NCI-H524 treated with DMSO at 0.1 percent for 48 hours (cell line): ENCODE measurements at regions not wholly inside any gene's neighbourhood (a gene's known extent, or its start where the extent isn't known, plus 50 kb on each side); places are given as distances from the start of the nearest gene placed in this dataset.
"Not testable (repeated sequence)": the region's sequence is repeated elsewhere in the genome, so short reads cannot be mapped to it uniquely, and the experiment has no call there.

ENCODE experiments used
- DNase-seq: peaks from one replicate; lab custom pipeline; 2025; lab: John Stamatoyannopoulos, UW

DNA sequence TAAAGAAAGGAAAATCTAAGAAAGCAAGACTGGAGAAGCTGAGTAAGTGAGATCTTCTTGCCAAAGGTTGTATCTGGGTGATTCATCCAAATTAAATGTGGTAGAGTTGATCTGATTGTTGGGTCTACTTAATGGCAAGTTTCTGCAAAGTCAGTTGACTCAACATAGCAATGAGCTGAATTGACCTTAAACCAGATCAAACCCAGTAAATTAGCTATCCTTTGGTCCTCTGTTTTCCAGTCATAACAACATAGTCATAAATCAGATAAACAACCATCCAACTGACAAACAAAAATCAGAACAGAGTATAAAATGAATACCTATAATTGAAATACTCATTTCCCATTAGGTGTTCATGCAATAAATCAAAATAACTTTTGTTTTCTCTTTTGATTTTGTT is 142.6 kb upstream of the CFAP20DC start:
- no peak for DNase-seq

DNA sequence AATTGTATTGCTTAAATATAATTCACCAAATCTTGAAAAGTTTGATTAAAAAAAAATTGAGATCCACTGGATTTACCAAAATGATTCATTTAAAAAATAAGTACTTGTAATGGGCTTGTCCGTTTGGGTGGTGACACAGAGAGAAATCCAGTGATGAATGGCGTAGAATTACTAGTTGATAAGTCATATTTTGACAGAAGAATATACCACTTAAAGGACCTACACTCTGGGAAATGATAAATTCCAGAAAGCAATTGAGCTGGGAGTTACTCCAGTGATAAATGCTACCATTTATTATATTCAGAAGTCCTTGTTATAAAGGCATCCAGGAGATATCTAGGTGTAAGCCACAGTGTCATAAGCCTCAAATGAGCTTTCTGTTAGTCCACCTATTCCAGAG is 141.8 kb upstream of the CFAP20DC start:
- no peak for DNase-seq

DNA sequence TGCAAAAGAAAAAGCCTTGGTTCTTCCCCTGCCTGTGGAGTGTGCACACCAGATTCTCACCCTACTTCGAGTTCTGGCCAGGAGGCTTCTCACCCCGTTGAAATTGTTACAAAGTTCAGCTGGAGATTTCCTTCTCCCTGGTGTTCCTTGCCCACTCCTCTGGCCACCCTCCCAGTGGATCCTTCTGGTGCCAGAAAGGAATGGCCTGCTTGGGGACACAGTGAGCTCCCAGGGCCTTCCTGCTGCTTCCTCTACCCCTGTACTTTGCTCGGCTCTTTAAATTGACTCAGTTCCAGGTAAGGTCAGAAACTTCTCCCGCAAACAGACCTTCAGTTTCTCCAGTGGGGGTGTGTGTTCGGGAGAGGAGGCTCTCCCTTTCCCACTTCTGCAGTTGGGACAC is 140.1 kb upstream of the CFAP20DC start:
- no peak for DNase-seq

DNA sequence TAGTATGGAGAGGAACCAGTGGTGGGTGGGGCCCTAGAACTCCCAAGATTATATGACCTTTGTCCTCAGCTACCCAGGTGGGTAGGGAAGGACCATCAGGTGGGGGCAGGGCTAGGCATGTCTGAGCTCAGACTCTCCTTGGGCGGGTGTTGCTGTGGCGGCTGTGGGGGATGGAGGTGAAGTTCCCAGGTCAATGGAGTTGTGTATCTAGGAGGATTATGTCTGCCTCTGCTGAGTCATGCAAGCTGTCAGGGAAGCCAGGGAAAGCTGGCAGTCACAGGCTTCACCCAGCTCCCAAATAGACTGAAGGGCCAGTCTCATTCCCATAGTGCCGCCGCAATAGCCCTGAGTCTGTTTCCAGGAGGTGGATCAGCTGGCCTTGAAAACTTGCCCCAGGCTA is 139.7 kb upstream of the CFAP20DC start:
- DNase-seq: no peak

DNA sequence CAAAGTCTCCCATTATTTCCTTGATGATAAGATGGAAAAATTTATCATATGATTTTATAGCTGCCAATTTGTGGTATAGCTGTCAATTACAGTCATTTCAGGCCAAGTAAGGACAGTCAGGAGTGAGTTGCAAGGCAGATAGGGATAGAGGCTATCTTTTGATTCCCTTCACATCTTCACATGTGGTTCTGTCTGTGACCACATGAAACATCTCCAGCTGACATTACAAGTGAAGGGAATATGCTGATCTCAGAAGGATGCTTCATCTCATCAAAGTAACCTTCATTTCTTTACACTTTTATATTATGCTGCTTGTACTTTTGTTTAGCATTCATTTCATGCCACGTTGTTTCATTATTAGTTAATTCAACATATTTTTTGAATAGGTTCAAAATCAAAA is 136.9 kb upstream of the CFAP20DC start:
- DNase-seq: no peak

DNA sequence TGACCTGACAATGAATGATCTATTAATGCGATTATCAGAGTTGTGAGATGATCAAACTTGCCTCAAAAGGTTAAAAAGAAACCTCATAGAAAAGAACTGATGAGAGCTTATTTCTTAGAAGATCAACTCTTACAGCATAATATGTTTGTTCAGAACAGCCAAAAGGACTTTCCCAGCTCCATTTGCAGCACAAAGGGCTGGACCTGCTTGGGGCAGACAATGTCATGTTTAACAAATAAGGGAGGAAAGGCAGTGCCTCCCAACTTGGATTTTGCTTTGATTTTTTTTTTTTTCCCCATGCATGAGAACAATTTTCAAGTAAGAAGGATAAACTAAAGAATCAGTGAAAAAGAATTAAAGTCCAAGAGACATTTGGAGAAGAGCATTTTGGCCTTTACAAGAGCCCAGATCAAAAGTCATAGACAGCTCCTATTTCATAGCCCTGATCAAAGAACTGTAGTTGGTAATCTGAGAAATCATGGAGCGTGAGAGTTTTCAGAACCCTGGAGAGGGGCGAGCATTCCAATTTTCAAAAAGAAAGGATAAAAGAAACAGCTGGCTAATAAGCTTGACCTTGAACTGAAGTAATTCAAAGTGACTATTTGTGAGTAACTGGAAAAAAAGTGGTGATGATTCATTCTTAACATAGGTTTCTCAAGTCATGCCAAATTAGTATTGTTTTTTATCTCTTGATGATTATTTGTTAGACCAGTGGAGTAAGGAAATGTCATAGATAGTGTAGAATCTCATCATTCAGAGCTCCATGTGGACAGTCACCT is 136.0 kb upstream of the CFAP20DC start:
- DNase-seq: no peak

DNA sequence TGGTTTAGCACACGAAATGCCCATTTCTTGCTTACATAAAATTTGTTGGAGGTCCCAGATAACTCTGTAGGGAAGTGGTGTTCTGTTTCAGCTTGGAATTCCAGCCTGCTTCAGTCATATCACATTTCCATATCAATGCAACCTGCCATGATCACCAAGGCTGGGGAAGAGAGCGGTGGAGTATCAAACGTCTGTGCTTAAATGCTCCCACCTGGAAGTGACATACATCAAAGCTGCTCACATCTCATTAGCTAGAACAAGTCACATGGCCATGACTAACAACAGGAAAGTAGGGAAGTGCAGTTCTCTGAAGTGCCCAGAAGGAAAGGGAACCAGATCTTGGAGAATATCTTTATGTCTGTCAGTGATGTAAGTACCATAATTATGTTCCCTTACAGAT is 130.2 kb upstream of the CFAP20DC start:
- no peak for DNase-seq

DNA sequence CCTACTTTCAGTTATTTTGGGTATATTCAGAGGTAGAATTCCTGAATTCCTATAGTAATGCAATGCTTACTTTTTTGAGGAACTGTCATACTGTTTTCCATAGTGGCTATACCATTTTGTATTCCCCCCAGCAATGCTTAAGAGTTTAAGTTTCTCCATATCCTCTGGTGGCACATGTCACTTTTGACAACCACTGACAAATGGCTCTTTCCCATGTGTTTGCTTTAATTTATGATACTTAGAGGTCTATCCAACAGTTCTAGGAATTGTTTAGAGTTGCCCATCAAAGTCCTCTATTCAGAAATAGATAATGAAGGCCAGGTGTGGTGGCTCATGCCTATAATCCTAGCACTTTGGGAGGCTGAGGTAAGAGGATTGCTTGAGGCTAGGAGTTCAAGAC is 128.9 kb upstream of the CFAP20DC start:
- no peak for DNase-seq

DNA sequence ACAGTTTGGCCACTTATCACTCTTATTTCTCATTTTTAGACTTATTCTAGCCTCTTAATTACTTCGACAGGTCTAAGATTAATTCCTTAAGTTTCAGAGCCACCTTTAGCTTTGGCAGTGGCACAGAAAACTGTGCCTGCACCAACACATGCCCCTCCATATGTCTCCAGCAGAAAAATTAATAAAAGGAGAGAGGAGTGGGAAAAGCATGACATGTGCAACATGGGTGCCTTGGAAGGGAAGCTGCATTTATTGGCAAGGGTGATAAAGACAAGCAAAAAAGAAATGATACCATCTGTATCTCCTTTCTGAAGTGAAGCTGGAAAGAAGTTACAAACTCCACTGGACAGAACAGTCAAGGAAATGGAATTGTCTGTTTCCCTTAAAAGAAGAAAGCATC is 121.7 kb upstream of the CFAP20DC start:
- no peak for DNase-seq

DNA sequence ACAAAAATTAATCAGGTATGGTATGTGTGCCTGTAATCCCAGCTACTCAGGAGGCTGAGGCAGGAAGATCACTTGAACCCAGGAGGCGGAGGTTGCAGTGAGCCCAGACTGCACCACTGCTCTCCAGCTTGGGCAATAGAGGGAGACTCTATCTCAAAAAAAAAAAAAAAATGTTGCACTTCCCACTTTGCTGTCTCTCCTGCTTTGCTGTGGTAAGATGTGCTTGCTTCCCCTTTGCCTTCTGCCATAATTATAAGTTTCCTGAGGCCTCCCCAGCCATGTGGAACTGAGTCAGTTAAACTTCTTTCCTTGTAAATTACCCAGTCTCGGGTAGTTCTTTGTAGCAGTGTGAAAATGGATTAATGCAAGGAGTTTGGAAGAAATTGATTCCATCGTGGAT is 120.3 kb upstream of the CFAP20DC start:
- not testable (repeated sequence) for DNase-seq

DNA sequence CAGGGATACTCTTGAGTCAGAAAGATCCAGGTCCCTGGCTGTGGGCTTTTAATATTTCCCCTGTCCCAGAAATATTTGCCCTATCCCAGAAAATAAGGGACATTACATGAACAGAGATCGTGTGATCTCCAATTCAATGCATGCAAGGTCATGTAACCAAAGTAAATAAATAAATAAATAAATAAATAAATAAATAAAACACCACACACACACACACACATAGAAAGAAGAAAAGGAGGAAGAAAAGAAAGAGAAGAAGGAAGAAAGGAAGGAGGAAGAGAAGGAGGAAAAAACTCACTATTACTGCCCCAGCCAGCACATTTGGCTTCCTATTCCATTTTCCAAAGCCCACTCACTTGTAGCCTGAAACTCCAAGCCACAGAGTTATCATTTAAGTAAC is 117.9 kb upstream of the CFAP20DC start:
- DNase-seq: no peak

DNA sequence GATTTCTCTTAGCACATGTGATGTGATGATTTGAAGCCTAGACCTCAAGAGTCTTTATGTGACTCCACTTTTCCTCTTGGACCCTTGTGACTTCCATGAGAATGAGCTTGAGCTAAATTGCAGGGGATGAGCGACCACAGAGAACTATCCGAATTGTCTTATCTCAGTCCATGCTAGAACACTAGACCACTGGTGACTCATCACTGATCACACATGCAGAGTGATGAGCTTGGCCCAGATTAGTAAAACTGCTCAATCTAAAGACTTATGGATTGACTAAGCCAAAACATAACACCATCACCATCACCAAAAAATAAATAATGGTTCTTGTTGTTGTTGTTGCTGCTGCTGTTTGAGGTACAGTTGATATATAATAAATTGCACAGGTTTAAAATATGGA is 114.1 kb upstream of the CFAP20DC start:
- no peak for DNase-seq

DNA sequence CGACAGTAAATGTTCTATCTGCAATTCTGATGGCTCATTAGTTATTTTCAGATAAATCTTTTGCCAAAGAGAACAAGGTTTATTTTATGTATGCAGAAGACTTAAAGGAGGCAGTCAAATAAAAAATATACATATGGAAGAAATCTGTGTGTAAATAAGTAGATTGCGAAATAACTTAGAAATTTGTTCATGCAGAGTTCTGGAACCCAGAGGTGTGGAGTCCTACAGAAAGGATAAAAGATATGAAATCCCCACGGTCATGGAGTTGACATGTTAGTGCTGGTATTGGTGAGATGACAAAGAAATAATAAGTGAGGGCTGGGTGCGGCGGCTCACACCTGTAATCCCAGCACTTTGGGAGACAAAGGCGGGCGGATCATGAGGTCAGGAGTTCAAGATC is 111.2 kb upstream of the CFAP20DC start:
- no peak for DNase-seq

DNA sequence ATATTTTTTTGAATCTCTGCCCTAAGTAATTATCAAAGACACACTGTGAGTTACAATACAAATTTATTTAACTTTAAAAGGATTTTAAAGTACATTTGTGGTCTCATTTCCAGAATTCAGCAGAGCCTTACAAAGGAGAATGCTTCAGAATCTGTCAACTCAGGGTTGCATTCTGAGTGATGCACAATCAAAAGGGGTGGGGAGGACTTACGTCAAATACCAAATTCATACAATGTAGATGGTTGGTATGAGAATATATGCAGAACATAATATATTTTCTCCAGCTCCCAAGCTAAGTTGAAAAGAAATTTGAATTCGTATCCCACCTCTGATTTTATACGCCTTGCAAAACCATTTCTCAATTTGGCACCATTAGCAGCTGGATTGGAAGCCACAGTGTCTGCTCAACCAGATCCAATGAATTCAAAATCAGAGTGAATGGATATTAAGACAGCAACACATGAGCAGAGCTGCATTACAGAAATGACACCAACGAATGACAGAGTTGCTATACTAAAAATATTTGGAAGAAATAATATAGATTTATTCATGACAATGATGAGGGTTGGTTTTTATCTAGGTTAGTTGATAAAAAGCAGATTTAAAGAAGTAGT is 110.4 kb upstream of the CFAP20DC start:
- no peak for DNase-seq

DNA sequence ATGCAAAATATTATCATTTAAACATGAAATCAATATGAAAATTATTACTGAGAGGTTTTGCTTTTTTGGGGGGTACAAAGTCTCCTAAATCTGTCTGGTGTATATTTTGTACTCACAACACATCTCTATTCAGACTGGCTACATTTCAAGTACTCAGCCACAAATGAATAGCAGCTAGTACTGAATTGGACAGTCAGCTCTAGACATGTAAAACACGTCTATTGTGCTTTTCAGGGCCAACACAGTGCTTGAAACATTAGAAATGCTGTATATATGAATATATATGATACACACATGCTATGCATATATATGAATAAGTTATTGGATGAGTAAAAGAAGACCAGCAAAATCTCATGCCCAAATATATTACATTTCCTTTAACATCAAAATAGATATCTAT is 103.8 kb upstream of the CFAP20DC start:
- no peak for DNase-seq

DNA sequence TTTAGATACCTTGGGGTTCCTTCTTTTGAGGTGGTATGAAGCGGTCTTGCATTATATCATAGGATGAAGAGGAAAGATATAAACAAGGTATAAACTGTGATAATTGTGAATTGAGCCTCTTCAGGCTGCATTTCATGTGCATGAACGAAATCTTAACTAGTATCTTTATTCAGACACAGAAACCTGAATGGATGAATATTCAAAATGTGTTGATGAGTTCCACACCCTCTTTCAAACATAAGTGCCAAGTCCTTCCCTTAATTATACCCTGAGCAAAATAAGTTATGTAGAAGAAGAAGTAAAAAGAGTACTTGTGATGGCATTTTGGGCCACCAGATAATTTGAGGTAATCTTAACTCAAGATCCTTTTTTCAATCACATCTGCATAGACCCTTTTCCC is 103.1 kb upstream of the CFAP20DC start:
- DNase-seq: no peak

DNA sequence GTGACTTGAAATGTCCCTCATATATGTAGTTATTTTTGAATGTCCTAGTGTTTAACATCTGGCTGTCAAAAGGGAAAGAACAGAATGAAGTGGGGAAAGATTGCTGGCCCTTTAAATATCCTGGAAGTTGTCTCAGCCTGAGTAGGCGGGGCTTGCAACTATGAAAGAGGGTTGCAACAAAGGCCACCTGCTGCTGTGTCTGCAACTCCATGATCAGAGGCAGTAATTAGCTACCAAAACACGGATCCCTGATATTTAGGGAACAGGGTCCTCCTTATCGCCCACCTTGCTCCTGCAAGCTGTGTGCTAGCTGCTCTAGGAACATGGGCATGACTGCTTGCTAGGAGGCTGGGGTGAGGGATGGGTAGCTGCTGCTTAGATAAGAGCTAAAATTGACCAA is 100.2 kb upstream of the CFAP20DC start:
- no peak for DNase-seq

DNA sequence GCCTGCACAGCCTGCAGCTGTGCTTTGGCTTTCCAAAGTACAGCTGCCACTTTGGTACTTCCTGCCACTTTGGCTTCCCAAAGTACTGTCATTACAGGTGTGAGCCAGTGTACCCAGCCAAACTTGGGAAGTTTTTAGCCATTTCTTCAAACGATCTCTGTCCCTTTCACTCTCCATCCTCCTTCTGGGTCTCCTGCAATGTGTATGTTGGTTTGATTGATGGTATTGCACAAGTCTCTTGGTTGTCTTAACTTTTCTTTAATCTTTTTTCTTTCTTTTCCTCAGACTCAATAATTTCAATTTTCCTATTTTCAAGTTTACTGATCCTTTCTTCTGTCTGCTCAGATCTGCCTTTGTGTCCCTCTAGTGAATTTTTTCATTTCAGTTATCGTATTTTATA is 99.3 kb upstream of the CFAP20DC start:
- no peak for DNase-seq

DNA sequence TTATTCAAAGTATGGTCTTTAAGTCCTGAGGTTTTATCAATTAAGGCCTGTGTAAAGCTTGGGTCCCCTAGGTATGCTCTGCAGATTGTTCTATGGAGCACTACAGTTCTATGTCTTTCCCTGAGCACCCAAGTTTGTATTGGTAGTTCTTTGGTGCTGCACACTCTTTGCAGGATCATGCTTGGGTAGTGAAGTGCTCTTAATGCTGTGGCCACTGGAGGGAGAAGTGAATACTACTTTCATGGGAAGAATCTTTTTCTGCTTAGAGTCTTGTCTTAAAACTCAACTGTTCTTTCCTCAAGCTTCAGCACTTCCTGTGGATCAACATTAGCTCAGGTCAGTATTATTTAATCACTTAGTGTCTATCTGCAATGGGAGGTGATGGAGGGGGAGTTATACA is 93.6 kb upstream of the CFAP20DC start:
- DNase-seq: no peak

DNA sequence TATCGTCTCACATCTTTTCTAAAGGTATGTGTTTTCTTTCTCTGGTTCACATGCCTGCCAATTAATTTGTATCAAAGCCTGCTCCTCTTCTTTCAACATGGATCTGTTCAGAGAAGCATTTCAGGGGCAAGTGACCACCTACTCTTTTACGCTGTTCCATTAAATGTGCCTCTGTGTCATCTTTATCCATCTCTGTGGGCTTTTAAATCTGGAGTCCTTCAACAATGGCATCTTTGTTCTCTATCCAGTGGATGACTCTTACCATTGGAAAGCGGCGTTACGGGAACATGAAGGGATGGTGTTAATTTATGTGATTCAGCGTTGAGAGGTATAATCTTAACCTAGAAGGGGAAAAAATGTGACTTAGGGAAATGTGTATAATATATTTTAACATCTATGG is 92.7 kb upstream of the CFAP20DC start:
- DNase-seq: no peak

DNA sequence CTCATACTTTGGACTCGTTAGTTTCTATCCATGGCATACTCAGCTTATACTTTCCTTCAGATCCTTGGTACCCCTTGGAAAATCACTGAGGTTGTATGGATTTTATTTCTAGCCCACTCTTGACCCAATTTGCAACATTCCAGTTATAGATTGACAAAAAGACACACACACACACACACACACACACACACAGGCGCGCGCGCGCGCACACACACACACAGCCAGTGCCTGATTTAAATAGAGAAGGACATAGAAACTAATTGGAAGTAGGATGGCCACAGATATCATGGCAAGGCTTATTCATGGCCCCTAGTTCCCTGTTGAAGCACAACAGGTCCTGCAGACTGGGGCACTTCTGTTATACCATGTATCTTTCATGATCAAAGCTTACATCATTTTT is 89.1 kb upstream of the CFAP20DC start:
- DNase-seq: no peak

DNA sequence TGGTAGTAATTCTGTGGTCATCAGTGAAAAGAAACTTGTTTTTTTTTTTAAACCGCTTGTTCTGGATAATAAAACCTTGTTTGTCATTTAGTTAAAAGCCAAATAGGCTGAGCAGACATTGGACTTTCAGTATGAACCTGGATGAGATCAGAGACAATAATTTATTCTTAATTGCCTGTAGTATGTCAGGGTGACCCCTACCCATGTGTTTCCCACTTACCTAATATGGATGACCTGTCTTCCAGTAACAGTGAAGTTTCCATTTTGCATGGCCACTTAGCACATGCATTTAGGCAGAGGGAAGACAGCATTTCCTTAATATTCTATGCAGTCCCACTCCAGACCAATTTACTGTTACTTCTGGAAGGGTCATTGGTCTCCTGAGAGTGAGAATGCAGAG is 87.6 kb upstream of the CFAP20DC start:
- DNase-seq: no peak

DNA sequence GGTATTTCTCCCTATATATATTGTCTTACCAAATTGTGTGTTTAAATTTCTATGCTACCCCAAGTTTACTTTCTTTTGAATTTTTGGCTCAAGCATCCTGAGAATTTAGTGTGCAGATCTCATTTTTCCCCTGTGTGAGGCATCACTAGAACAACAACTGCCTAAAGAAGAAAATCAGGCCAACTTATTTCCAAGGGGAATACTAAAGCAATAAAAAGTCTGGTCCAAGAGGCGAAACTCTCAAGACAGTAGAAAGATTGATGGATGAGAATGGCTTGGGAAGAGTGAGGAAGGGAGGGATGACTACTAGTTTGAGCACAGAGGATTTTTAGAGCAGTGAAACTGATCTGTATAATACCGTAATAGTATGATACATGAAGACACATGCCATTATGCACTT is 86.3 kb upstream of the CFAP20DC start:
- no peak for DNase-seq

DNA sequence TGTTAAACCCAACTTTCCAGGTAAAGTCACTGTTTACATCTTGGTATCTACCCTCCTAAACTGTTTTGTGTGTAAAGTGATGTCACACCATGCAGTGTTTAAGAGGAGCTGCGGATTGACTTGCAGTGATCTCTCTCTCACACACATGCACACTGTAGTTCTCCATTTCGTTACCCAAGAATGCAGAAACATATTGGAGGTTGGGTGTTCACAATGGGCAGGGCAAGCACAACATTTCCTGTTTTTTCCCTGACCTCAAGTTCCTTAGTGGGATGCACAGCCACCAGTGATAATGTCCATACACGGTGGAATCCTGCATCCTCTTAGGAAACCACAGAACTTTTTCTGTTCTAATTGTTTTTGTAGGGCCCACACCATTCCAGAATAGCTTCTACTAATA is 85.3 kb upstream of the CFAP20DC start:
- DNase-seq: no peak
